Stimulated activated CD8-positive, alpha-beta memory T cell treated with anti-CD3 and anti-CD28 coated beads, Interleukin-4, amount 100 ng/mL, for 1 hour (primary cell): ENCODE measurements at regions not wholly inside any gene's neighbourhood (a gene's known extent, or its start where the extent isn't known, plus 50 kb on each side); places are given as distances from the start of the nearest gene placed in this dataset.

Experiments
- DNase-seq, 2 donors: peaks; one replicate each; pipeline ENCODE4 v3.0.0-alpha.2; 2020; ENCODE audit warnings: low read depth in 2 of 2, low spot score in 1 of 2

GRCh38 chr2:43171789-43172188 lies 54.6 kb downstream of the ZFP36L2 start:
- DNase-seq = no peak

GRCh38 chr2:43170405-43171105 lies 55.9 kb downstream of the ZFP36L2 start:
- no peak for DNase-seq

GRCh38 chr2:43169987-43170386 lies 56.4 kb downstream of the ZFP36L2 start:
- peak in 1 of 2 donors; percentile 53 for DNase-seq

GRCh38 chr2:43169099-43169945 lies 57.1 kb downstream of the ZFP36L2 start:
- no peak for DNase-seq

GRCh38 chr2:43168016-43168369 lies 58.4 kb downstream of the ZFP36L2 start:
- DNase-seq = no peak

GRCh38 chr2:43165378-43166069 lies 60.9 kb downstream of the ZFP36L2 start:
- no peak for DNase-seq

- DNase-seq = no peak
Observed at GRCh38 chr2:43164686-43165085, 61.7 kb downstream of the ZFP36L2 start.

GRCh38 chr2:43163584-43164270 lies 62.7 kb downstream of the ZFP36L2 start:
- DNase-seq = no peak

- no peak for DNase-seq
Observed at GRCh38 chr2:43162511-43162776, 64.0 kb downstream of the ZFP36L2 start.

GRCh38 chr2:43161650-43162510 lies 64.5 kb downstream of the ZFP36L2 start:
- no peak for DNase-seq

GRCh38 chr2:43160778-43161177 lies 65.6 kb downstream of the ZFP36L2 start:
- DNase-seq = no peak

- DNase-seq = no peak
Observed at GRCh38 chr2:43159797-43160196, 66.6 kb downstream of the ZFP36L2 start.

GRCh38 chr2:43158259-43158880 lies 68.0 kb downstream of the ZFP36L2 start:
- no peak for DNase-seq

GRCh38 chr2:43157506-43158246 lies 68.7 kb downstream of the ZFP36L2 start:
- no peak for DNase-seq

- no peak for DNase-seq
Observed at GRCh38 chr2:43155851-43156411, 70.5 kb downstream of the ZFP36L2 start.

- DNase-seq = no peak
Observed at GRCh38 chr2:43154685-43155084, 71.7 kb downstream of the ZFP36L2 start.

- DNase-seq = no peak
Observed at GRCh38 chr2:43152741-43153647, 73.4 kb downstream of the ZFP36L2 start.

GRCh38 chr2:43152186-43152585 lies 74.2 kb downstream of the ZFP36L2 start:
- no peak for DNase-seq
